Right lobe of liver (tissue), 4 donors: ENCODE measurements at regions not wholly inside any gene's neighbourhood (a gene's known extent, or its start where the extent isn't known, plus 50 kb on each side); places are given as distances from the start of the nearest gene placed in this dataset.

Experiments
- CTCF ChIP-seq, 4 donors: fragments of 200-600 bp in 3 of 4; fragments of 450-650 bp in 1 of 4; IDR thresholded peaks; one replicate each; pipeline versions ENCODE4 v1.5.1 to v1.8.0; 2016 to 2022; ENCODE audit warnings: antibody characterized with exemption in 4 of 4, mild to moderate bottlenecking in 2 of 4
- POLR2A ChIP-seq: fragments of 450-650 bp; IDR thresholded peaks from one replicate; pipeline ENCODE4 v1.6.1; 2017; ENCODE audit warnings: antibody characterized with exemption, mild to moderate bottlenecking
- donor health status: DM: no; HTN: no; CAD: no.
- donor health status: DM: no; HTN: no; CAD: no.
- donor health status: DM: no; HTN: yes; CAD: no.

- TF ChIP-seq CTCF (IDR thresholded peaks at IDR 0.05) = no peak
- TF ChIP-seq POLR2A = no peak
Observed at GRCh38 chr6:170160628-170161611, 130.0 kb downstream of the DLL1 start.
